Panc1 (cell line): ENCODE measurements at regions not wholly inside any gene's neighbourhood (a gene's known extent, or its start where the extent isn't known, plus 50 kb on each side); places are given as distances from the start of the nearest gene placed in this dataset.

Experiments used
- ATAC-seq: fragments of 200-7000 bp; cut with Tn5 transposase; 2 replicates; pipeline ENCODE4 v1.9.1; 2020; ENCODE audit warnings: mild to moderate bottlenecking, moderate library complexity
- BruUV-seq: library from RNA; stranded (reverse); fragments of 400-500 nt; replicated peaks from 2 replicates; lab custom pipeline; 2021; lab: Mats Ljungman, UMichigan
- CTCF ChIA-PET: fragments of 300-600 bp; sonication (Branson Sonifier 250); formaldehyde crosslinking; loops from one replicate; lab custom pipeline; 2022; ENCODE audit warnings: antibody characterized with exemption; lab: Charles Lee
- POLR2A ChIA-PET: fragments of 300-600 bp; sonication (Branson Sonifier 250); formaldehyde crosslinking; loops from one replicate; lab custom pipeline; 2022; ENCODE audit warnings: antibody characterized with exemption; lab: Charles Lee
- DNase-seq: peaks from one replicate; pipeline ENCODE4 v3.0.0-alpha.2; 2010; ENCODE audit warnings: low read depth, low spot score
- H3K27ac ChIP-seq: 2 replicates; pipeline ENCODE4 v1.5.1; 2011; ENCODE audit warnings: mild to moderate bottlenecking, low read length, inconsistent platforms
- H3K27me3 ChIP-seq: fragments of 200-500 bp; sonication (Bioruptor generic); 2 replicates; pipeline ENCODE4 v1.6.0; 2014; ENCODE audit warnings: low read length, inconsistent platforms; ENCODE audit not compliant: control insufficient read depth, insufficient read depth
- H3K36me3 ChIP-seq: fragments of 200-500 bp; sonication (Bioruptor generic); 2 replicates; pipeline ENCODE4 v1.5.1; 2014; ENCODE audit warnings: inconsistent platforms, mild to moderate bottlenecking, low read length, moderate library complexity; ENCODE audit not compliant: control insufficient read depth, insufficient read depth
- H3K4me1 ChIP-seq: 2 replicates; pipeline ENCODE4 v1.5.1; 2011; ENCODE audit warnings: inconsistent platforms, mild to moderate bottlenecking, low read length, moderate library complexity; ENCODE audit not compliant: control insufficient read depth, insufficient read depth
- H3K4me3 ChIP-seq, 2 experiments: 2 replicates each; pipeline ENCODE4 v1.5.1; 2011 to 2012; ENCODE audit warnings: low read depth in 2 of 2, low read length in 2 of 2, mild to moderate bottlenecking in 2 of 2, inconsistent platforms in 1 of 2, moderate library complexity in 1 of 2
- H3K9me3 ChIP-seq: fragments of 200-500 bp; sonication (Bioruptor generic); 2 replicates; pipeline ENCODE4 v1.5.1; 2014; ENCODE audit warnings: low read depth, mild to moderate bottlenecking, inconsistent platforms, low read length, moderate library complexity; ENCODE audit not compliant: control insufficient read depth, insufficient read depth
- POLR2AphosphoS5 ChIP-seq: IDR thresholded peaks from 2 replicates; pipeline ENCODE4 v1.6.1; 2012; ENCODE audit warnings: mild to moderate bottlenecking, low read depth, low read length, moderate library complexity
- SIN3A ChIP-seq: IDR thresholded peaks from 2 replicates; pipeline ENCODE4 v1.6.1; 2012; ENCODE audit warnings: low read depth, mild to moderate bottlenecking, low read length, moderate library complexity, borderline replicate concordance; ENCODE audit not compliant: insufficient read depth
- TCF7L2 ChIP-seq: IDR thresholded peaks from 2 replicates; pipeline ENCODE4 v1.6.1; 2011; ENCODE audit warnings: mild to moderate bottlenecking, low read depth, low read length, inconsistent platforms
- in situ Hi-C: cut with HindIII; loops from 2 replicates; pipeline ENCODE4 v1.10.0; 2016; ENCODE audit warnings: low sequenced_read_pairs, low pct_unique_long_range_greater_than_20kb
- intact Hi-C: fragments of 100-400 bp; cut with micrococcal nuclease; formaldehyde crosslinking; loops from one replicate; pipeline ENCODE4 v1.10.0; 2022; ENCODE audit not compliant: unreplicated experiment
- TF ChIP-seq, protein P1 (sequence below), 2 experiments: IDR thresholded peaks; 2 replicates each; pipeline ENCODE4 v1.6.1; 2011 to 2012; ENCODE audit warnings: low read depth in 2 of 2, control low read depth in 1 of 2, low read length in 1 of 2, mild to moderate bottlenecking in 1 of 2, moderate library complexity in 1 of 2; ENCODE audit not compliant: insufficient read depth in 1 of 2
- TF ChIP-seq, protein P2 (sequence below): fragments of 450-650 bp; IDR thresholded peaks from 2 replicates; pipeline ENCODE4 v1.5.1; 2017; ENCODE audit warnings: mild to moderate bottlenecking

DNA sequence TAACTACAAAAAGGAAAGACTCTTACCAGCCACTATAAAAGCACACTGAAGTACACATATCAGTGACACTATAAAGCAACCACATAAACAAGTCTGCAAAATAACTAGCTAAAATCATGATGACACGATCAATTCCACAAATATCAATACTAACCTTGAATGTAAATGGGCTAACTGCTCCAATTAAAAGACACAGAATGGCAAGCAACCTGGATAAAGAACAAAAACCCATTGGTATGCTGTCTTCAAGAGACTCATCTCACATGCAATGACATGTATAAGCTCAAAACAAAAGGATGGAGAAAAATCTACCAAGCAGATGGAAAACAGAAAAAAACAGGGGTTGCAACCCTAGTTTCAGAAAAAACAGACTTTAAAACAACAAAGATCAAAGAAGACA is 59.7 kb upstream of the LYPLAL1 start:
- DNase-seq = no peak
- Histone ChIP-seq H3K4me3 (no peak overlapping the region), H3K4me1 (no peaks in the 10 kb centered on the region), H3K27me3 (no peaks in the 10 kb centered on the region), H3K36me3 (no peaks in the 10 kb centered on the region), H3K9me3 (no peaks in the 10 kb centered on the region), H3K27ac (no peak overlapping the region)
- no TSS peak for BruUV-seq
- CTCF ChIA-PET = no interaction called here
- in situ Hi-C loops = no loop called here
- TF ChIP-seq SIN3A (no peak), POLR2AphosphoS5 (no peak)
- TF ChIP-seq, protein P1, sequence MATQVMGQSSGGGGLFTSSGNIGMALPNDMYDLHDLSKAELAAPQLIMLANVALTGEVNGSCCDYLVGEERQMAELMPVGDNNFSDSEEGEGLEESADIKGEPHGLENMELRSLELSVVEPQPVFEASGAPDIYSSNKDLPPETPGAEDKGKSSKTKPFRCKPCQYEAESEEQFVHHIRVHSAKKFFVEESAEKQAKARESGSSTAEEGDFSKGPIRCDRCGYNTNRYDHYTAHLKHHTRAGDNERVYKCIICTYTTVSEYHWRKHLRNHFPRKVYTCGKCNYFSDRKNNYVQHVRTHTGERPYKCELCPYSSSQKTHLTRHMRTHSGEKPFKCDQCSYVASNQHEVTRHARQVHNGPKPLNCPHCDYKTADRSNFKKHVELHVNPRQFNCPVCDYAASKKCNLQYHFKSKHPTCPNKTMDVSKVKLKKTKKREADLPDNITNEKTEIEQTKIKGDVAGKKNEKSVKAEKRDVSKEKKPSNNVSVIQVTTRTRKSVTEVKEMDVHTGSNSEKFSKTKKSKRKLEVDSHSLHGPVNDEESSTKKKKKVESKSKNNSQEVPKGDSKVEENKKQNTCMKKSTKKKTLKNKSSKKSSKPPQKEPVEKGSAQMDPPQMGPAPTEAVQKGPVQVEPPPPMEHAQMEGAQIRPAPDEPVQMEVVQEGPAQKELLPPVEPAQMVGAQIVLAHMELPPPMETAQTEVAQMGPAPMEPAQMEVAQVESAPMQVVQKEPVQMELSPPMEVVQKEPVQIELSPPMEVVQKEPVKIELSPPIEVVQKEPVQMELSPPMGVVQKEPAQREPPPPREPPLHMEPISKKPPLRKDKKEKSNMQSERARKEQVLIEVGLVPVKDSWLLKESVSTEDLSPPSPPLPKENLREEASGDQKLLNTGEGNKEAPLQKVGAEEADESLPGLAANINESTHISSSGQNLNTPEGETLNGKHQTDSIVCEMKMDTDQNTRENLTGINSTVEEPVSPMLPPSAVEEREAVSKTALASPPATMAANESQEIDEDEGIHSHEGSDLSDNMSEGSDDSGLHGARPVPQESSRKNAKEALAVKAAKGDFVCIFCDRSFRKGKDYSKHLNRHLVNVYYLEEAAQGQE (IDR thresholded peaks at IDR 0.05; ENCODE audit: insufficient read depth in 1 of 2, low read depth in 2 of 2, low read length in 1 of 2) = no peak
- TF ChIP-seq, protein P2, sequence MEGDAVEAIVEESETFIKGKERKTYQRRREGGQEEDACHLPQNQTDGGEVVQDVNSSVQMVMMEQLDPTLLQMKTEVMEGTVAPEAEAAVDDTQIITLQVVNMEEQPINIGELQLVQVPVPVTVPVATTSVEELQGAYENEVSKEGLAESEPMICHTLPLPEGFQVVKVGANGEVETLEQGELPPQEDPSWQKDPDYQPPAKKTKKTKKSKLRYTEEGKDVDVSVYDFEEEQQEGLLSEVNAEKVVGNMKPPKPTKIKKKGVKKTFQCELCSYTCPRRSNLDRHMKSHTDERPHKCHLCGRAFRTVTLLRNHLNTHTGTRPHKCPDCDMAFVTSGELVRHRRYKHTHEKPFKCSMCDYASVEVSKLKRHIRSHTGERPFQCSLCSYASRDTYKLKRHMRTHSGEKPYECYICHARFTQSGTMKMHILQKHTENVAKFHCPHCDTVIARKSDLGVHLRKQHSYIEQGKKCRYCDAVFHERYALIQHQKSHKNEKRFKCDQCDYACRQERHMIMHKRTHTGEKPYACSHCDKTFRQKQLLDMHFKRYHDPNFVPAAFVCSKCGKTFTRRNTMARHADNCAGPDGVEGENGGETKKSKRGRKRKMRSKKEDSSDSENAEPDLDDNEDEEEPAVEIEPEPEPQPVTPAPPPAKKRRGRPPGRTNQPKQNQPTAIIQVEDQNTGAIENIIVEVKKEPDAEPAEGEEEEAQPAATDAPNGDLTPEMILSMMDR = no peak
- ATAC-seq = no peak
- POLR2A ChIA-PET = no interaction called here
- intact Hi-C loops = no loop called here

DNA sequence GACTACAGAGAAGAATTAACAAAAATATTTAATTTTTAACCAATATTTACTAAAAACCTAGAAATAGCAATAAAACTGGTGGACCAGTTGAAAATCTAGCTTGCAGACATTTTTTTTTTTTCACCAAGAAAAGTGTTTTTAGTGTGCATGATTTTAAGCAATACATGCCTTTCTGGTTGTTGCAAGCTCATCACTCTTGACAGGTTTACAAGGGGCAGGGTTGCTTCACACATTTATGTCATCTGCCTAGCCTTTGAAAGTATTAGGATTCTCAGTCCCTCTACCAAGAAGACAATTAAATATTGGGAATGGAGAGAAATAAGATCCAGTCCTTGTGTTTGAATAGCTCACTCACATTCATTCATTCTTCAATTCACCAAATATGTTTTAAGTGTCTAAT is 53.8 kb upstream of the LYPLAL1 start:
- H3K4me1 ChIP-seq = no peaks in the 10 kb centered on the region
- H3K27me3 ChIP-seq = no peaks in the 10 kb centered on the region
- POLR2A ChIA-PET = no interaction called here
- intact Hi-C loops (no loop called here), in situ Hi-C loops (no loop called here)
- DNase-seq = no peak
- H3K9me3 ChIP-seq = no peaks in the 10 kb centered on the region
- CTCF ChIA-PET = no interaction called here
- H3K36me3 ChIP-seq = no peaks in the 10 kb centered on the region
- no TSS peak for BruUV-seq
- TF ChIP-seq POLR2AphosphoS5 (no peak), TCF7L2 (no peak), SIN3A (no peak)
- TF ChIP-seq, protein P1 (IDR thresholded peaks at IDR 0.05; ENCODE audit: insufficient read depth in 1 of 2, low read depth in 2 of 2, low read length in 1 of 2) = no peak
- TF ChIP-seq, protein P2 = no peak
- no peak overlapping the region for H3K4me3 ChIP-seq
- no peak overlapping the region for H3K27ac ChIP-seq
- no peak for ATAC-seq
